HEK293 (cell line): ENCODE measurements at regions not wholly inside any gene's neighbourhood (a gene's known extent, or its start where the extent isn't known, plus 50 kb on each side); places are given as distances from the start of the nearest gene placed in this dataset.

Experiments
- CTCF ChIA-PET: fragments of 350-600 bp; formaldehyde crosslinking; extraction: SDS; loops from one replicate; lab custom pipeline; 2021; ENCODE audit warnings: antibody characterized with exemption; lab: Yijun Ruan, JAX
- POLR2A ChIA-PET: fragments of 300-600 bp; formaldehyde crosslinking; extraction: SDS; loops from one replicate; lab custom pipeline; 2020; ENCODE audit warnings: antibody characterized with exemption, inconsistent platforms; lab: Yijun Ruan, JAX
- H3K27ac ChIP-seq: fragments of 200-500 bp; sonication (Bioruptor generic); 2 replicates; pipeline ENCODE4 v1.5.1; 2014; ENCODE audit warnings: low read depth, low read length, control low read depth, inconsistent platforms; ENCODE audit errors: extremely low read depth
- H3K36me3 ChIP-seq, 2 experiments: fragments of 200-500 bp in 1 of 2; sonication (Bioruptor generic) in 1 of 2; 1 replicate in 1 of 2; 2 replicates in 1 of 2; pipeline ENCODE4 v1.5.1; 2014 to 2017; ENCODE audit warnings: inconsistent platforms in 2 of 2, low read length in 2 of 2; ENCODE audit not compliant: control insufficient read depth in 2 of 2, insufficient read depth in 1 of 2
- H3K4me1 ChIP-seq: fragments of 200-500 bp; sonication (Bioruptor generic); 2 replicates; pipeline ENCODE4 v1.5.1; 2014; ENCODE audit warnings: mild to moderate bottlenecking, low read length, inconsistent platforms; ENCODE audit not compliant: control insufficient read depth, insufficient read depth
- H3K4me3 ChIP-seq: 2 replicates; pipeline ENCODE4 v1.5.1; 2011; ENCODE audit warnings: low read depth, mild to moderate bottlenecking, control low read depth, low read length, moderate library complexity
- H3K9me3 ChIP-seq: fragments of 200-500 bp; sonication (Bioruptor generic); 2 replicates; pipeline ENCODE4 v1.5.1; 2014; ENCODE audit warnings: low read depth, low read length, inconsistent platforms; ENCODE audit not compliant: control insufficient read depth, insufficient read depth
- EGR2 ChIP-seq: fragments of 450-650 bp; formaldehyde crosslinking; IDR thresholded peaks from 2 replicates; pipeline ENCODE4 v1.5.1; 2016; ENCODE audit warnings: low read depth, missing biosample characterization, missing genetic modification characterization
- REST ChIP-seq: fragments of 450-650 bp; formaldehyde crosslinking; IDR thresholded peaks from 2 replicates; pipeline ENCODE4 v1.5.1; 2016; ENCODE audit warnings: missing biosample characterization, missing genetic modification characterization
- ZBTB1 ChIP-seq: fragments of 450-650 bp; formaldehyde crosslinking; IDR thresholded peaks from 2 replicates; pipeline ENCODE4 v1.5.1; 2016; ENCODE audit warnings: missing biosample characterization, missing genetic modification characterization
- ZNF114 ChIP-seq: fragments of 450-650 bp; formaldehyde crosslinking; IDR thresholded peaks from 2 replicates; pipeline ENCODE4 v1.5.0; 2017; ENCODE audit warnings: missing biosample characterization, missing genetic modification characterization
- ZNF223 ChIP-seq: fragments of 450-650 bp; formaldehyde crosslinking; IDR thresholded peaks from 2 replicates; pipeline ENCODE4 v1.5.1; 2016; ENCODE audit warnings: missing biosample characterization, missing genetic modification characterization
- ZNF366 ChIP-seq: fragments of 450-650 bp; formaldehyde crosslinking; conservative IDR thresholded peaks from 2 replicates; pipeline ENCODE4 v1.5.1; 2016; ENCODE audit warnings: missing biosample characterization, missing genetic modification characterization
- ZNF398 ChIP-seq: fragments of 450-650 bp; formaldehyde crosslinking; IDR thresholded peaks from 2 replicates; pipeline ENCODE4 v1.5.1; 2017; ENCODE audit warnings: missing biosample characterization, missing genetic modification characterization
- ZNF473 ChIP-seq: fragments of 450-650 bp; formaldehyde crosslinking; IDR thresholded peaks from 2 replicates; pipeline ENCODE4 v1.5.1; 2017; ENCODE audit warnings: missing biosample characterization, missing genetic modification characterization
- ZNF521 ChIP-seq: fragments of 450-650 bp; formaldehyde crosslinking; IDR thresholded peaks from 2 replicates; pipeline ENCODE4 v1.5.1; 2017; ENCODE audit warnings: missing biosample characterization, mild to moderate bottlenecking, missing genetic modification characterization
- ZNF530 ChIP-seq: fragments of 450-650 bp; formaldehyde crosslinking; IDR thresholded peaks from 2 replicates; pipeline ENCODE4 v1.5.1; 2016; ENCODE audit warnings: low read depth, missing biosample characterization, missing genetic modification characterization
- ZNF704 ChIP-seq: fragments of 450-650 bp; formaldehyde crosslinking; IDR thresholded peaks from 2 replicates; pipeline ENCODE4 v1.5.1; 2016; ENCODE audit warnings: missing biosample characterization, missing genetic modification characterization
- ZNF707 ChIP-seq: fragments of 450-650 bp; formaldehyde crosslinking; IDR thresholded peaks from 2 replicates; pipeline ENCODE4 v1.5.1; 2016; ENCODE audit warnings: missing biosample characterization, missing genetic modification characterization
- ZNF843 ChIP-seq: fragments of 450-650 bp; formaldehyde crosslinking; IDR thresholded peaks from 2 replicates; pipeline ENCODE4 v1.5.1; 2016; ENCODE audit warnings: missing biosample characterization, missing genetic modification characterization
- TF ChIP-seq, protein P1 (sequence below): fragments of 450-650 bp; formaldehyde crosslinking; IDR thresholded peaks from 2 replicates; pipeline ENCODE4 v1.5.1; 2016; ENCODE audit warnings: missing biosample characterization, missing genetic modification characterization
- TF ChIP-seq, protein P2 (sequence below): fragments of 450-650 bp; formaldehyde crosslinking; IDR thresholded peaks from 2 replicates; pipeline ENCODE4 v1.5.1; 2016; ENCODE audit warnings: missing biosample characterization, missing genetic modification characterization
- TF ChIP-seq, protein P3 (sequence below): fragments of 450-650 bp; formaldehyde crosslinking; IDR thresholded peaks from 2 replicates; pipeline ENCODE4 v1.5.1; 2017; ENCODE audit warnings: missing biosample characterization, missing genetic modification characterization

GRCh38 chr1:164983023-164983650 lies 373.4 kb downstream of the LMX1A start:
- CTCF ChIA-PET, result interaction anchor here (1.2 kb wide), 1 partner anchor 9 kb away, joined by 4 read pairs; no protein-coding TSS in a partner anchor
- POLR2A ChIA-PET, result no interaction called here
- Histone ChIP-seq H3K9me3 (no peaks in the 10 kb centered on the region), H3K27ac (no peak overlapping the region), H3K36me3 (no peaks in the 10 kb centered on the region), H3K4me1 (no peaks in the 10 kb centered on the region), H3K4me3 (no peak overlapping the region)
- no peak for TF ChIP-seq ZNF473 (tag by site-specific recombination)
- TF ChIP-seq ZNF398, result no peak
- TF ChIP-seq, protein P1, sequence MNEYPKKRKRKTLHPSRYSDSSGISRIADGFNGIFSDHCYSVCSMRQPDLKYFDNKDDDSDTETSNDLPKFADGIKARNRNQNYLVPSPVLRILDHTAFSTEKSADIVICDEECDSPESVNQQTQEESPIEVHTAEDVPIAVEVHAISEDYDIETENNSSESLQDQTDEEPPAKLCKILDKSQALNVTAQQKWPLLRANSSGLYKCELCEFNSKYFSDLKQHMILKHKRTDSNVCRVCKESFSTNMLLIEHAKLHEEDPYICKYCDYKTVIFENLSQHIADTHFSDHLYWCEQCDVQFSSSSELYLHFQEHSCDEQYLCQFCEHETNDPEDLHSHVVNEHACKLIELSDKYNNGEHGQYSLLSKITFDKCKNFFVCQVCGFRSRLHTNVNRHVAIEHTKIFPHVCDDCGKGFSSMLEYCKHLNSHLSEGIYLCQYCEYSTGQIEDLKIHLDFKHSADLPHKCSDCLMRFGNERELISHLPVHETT (tag by site-specific recombination), result no peak
- no peak for TF ChIP-seq ZNF521 (tag by site-specific recombination)
- TF ChIP-seq ZNF366 (tag by site-specific recombination), result no peak
- TF ChIP-seq ZBTB1, result no peak
- no peak for TF ChIP-seq EGR2
- TF ChIP-seq, protein P2, sequence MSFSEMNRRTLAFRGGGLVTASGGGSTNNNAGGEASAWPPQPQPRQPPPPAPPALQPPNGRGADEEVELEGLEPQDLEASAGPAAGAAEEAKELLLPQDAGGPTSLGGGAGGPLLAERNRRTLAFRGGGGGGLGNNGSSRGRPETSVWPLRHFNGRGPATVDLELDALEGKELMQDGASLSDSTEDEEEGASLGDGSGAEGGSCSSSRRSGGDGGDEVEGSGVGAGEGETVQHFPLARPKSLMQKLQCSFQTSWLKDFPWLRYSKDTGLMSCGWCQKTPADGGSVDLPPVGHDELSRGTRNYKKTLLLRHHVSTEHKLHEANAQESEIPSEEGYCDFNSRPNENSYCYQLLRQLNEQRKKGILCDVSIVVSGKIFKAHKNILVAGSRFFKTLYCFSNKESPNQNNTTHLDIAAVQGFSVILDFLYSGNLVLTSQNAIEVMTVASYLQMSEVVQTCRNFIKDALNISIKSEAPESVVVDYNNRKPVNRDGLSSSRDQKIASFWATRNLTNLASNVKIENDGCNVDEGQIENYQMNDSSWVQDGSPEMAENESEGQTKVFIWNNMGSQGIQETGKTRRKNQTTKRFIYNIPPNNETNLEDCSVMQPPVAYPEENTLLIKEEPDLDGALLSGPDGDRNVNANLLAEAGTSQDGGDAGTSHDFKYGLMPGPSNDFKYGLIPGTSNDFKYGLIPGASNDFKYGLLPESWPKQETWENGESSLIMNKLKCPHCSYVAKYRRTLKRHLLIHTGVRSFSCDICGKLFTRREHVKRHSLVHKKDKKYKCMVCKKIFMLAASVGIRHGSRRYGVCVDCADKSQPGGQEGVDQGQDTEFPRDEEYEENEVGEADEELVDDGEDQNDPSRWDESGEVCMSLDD (tag by site-specific recombination), result no peak
- TF ChIP-seq, protein P3, sequence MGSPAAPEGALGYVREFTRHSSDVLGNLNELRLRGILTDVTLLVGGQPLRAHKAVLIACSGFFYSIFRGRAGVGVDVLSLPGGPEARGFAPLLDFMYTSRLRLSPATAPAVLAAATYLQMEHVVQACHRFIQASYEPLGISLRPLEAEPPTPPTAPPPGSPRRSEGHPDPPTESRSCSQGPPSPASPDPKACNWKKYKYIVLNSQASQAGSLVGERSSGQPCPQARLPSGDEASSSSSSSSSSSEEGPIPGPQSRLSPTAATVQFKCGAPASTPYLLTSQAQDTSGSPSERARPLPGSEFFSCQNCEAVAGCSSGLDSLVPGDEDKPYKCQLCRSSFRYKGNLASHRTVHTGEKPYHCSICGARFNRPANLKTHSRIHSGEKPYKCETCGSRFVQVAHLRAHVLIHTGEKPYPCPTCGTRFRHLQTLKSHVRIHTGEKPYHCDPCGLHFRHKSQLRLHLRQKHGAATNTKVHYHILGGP, result no peak
- no peak for TF ChIP-seq ZNF530
- TF ChIP-seq ZNF223 (tag by site-specific recombination), result no peak
- no peak for TF ChIP-seq REST
- TF ChIP-seq ZNF114, result no peak
- TF ChIP-seq ZNF843, result no peak
- TF ChIP-seq ZNF707 (tag by site-specific recombination), result no peak
- no peak for TF ChIP-seq ZNF704 (tag by site-specific recombination)
